HepG2 (cell line): ENCODE measurements at regions not wholly inside any gene's neighbourhood (a gene's known extent, or its start where the extent isn't known, plus 50 kb on each side); places are given as distances from the start of the nearest gene placed in this dataset.

Experiments
- ATAC-seq: fragments of 200-7000 bp; cut with Tn5 transposase; 3 replicates; pipeline ENCODE4 v1.9.1; 2020; ENCODE audit warnings: mild to moderate bottlenecking, moderate library complexity
- BruUV-seq: library from RNA; stranded (reverse); fragments of 400-500 nt; replicated peaks from 2 replicates; lab custom pipeline; 2021; lab: Mats Ljungman, UMichigan
- CTCF ChIA-PET: fragments of 300-600 bp; formaldehyde crosslinking; extraction: SDS; loops from one replicate; lab custom pipeline; 2021; ENCODE audit warnings: low total read pairs, inconsistent platforms, low intra/inter-chr PET ratio; lab: Yijun Ruan, JAX
- POLR2A ChIA-PET: fragments of 350-600 bp; sonication (Branson Sonifier 250); formaldehyde crosslinking; loops from one replicate; lab custom pipeline; 2020; ENCODE audit warnings: antibody characterized with exemption, inconsistent platforms; lab: Yijun Ruan, JAX
- DNase-seq: peaks from one replicate; pipeline ENCODE4 v3.0.0-alpha.2; 2015; ENCODE audit warnings: low spot score
- FAIRE-seq: peaks from 3 replicates; lab custom pipeline; 2011; peaks lifted over from hg19 to GRCh38; lab: Jason Lieb, UNC
- H2AFZ ChIP-seq: one replicate; pipeline ENCODE4 v1.6.1; 2011; ENCODE audit warnings: low read length, inconsistent platforms
- H3K27ac ChIP-seq: fragments of 300-600 bp; 3 replicates; pipeline ENCODE4 v1.8.0; 2011; ENCODE audit warnings: mixed run types, mild to moderate bottlenecking, mixed read lengths, low read length, inconsistent platforms; ENCODE audit not compliant: insufficient read depth; ENCODE audit errors: extremely low read length
- H3K27me3 ChIP-seq, 2 experiments: fragments of 200-600 bp in 1 of 2; 2 replicates in 1 of 2; 3 replicates in 1 of 2; pipeline versions ENCODE4 v1.6.0 to v1.8.0; 2011; ENCODE audit warnings: low read length in 2 of 2, mild to moderate bottlenecking in 2 of 2, moderate library complexity in 2 of 2, inconsistent platforms in 1 of 2; ENCODE audit not compliant: insufficient read depth in 2 of 2, control insufficient read depth in 1 of 2
- H3K36me3 ChIP-seq, 2 experiments: fragments of 200-600 bp in 1 of 2; replicated peaks in 1 of 2; 2 replicates in 1 of 2; 3 replicates in 1 of 2; pipeline versions ENCODE4 v1.5.1 to v1.8.0; 2011; ENCODE audit warnings: low read length in 2 of 2, inconsistent platforms in 1 of 2; ENCODE audit not compliant: insufficient read depth in 2 of 2, control insufficient read depth in 1 of 2
- H3K4me1 ChIP-seq: 2 replicates; pipeline ENCODE4 v1.5.1; 2012; ENCODE audit warnings: low read length, inconsistent platforms; ENCODE audit not compliant: insufficient read depth
- H3K4me2 ChIP-seq: 2 replicates; pipeline ENCODE4 v1.6.0; 2011; ENCODE audit warnings: low read depth, low read length, inconsistent platforms
- H3K4me3 ChIP-seq, 3 experiments: fragments of 200-600 bp in 1 of 3; sonication (generic), shearing (Covaris generic) in 1 of 3; replicated peaks in 1 of 3; 2 replicates each; pipeline ENCODE4 v1.5.1; 2011 to 2016; ENCODE audit warnings: low read length in 3 of 3, inconsistent platforms in 2 of 3, low read depth in 2 of 3, mild to moderate bottlenecking in 2 of 3, control low read depth in 1 of 3, mixed read lengths in 1 of 3; ENCODE audit not compliant: insufficient read depth in 1 of 3
- H3K79me2 ChIP-seq: one replicate; pipeline ENCODE4 v1.6.1; 2011; ENCODE audit warnings: low read length, inconsistent platforms; ENCODE audit not compliant: insufficient read depth
- H3K9ac ChIP-seq: 2 replicates; pipeline ENCODE4 v1.6.0; 2011; ENCODE audit warnings: mild to moderate bottlenecking, low read depth, low read length, inconsistent platforms; ENCODE audit not compliant: insufficient read depth
- H3K9me3 ChIP-seq: 2 replicates; pipeline ENCODE4 v1.5.1; 2012; ENCODE audit warnings: mild to moderate bottlenecking, low read length
- H4K20me1 ChIP-seq: 2 replicates; pipeline ENCODE4 v1.6.0; 2011; ENCODE audit warnings: inconsistent platforms, mild to moderate bottlenecking, low read length, moderate library complexity; ENCODE audit not compliant: insufficient read depth
- BCL6 ChIP-seq: IDR thresholded peaks from 2 replicates; pipeline ENCODE4 v1.6.1; 2016; ENCODE audit warnings: missing genetic modification reagents, missing compliant biosample characterization
- MEIS2 ChIP-seq: sonication (generic); formaldehyde crosslinking; IDR thresholded peaks from 2 replicates; pipeline ENCODE4 v1.9.0; 2021; ENCODE audit warnings: mild to moderate bottlenecking, missing genetic modification reagents
- SMC3 ChIP-seq: IDR thresholded peaks from 2 replicates; pipeline ENCODE4 v1.6.1; 2011; ENCODE audit warnings: low read length, improper control_type of control experiment
- STAG1 ChIP-seq: sonication (generic); formaldehyde crosslinking; IDR thresholded peaks from 2 replicates; pipeline ENCODE4 v1.4.0; 2020; ENCODE audit warnings: missing genetic modification reagents
- TCF12 ChIP-seq, 2 experiments: fragments of 450-650 bp in 1 of 2; sonication (generic) in 1 of 2; formaldehyde crosslinking in 1 of 2; IDR thresholded peaks; 2 replicates each; pipeline versions ENCODE4 v1.6.1 to v1.8.0; 2017 to 2022; ENCODE audit warnings: antibody characterized with exemption in 1 of 2, mild to moderate bottlenecking in 1 of 2, missing genetic modification reagents in 1 of 2, moderate library complexity in 1 of 2
- WGBS: methylation state at CpG from one replicate; pipeline ENCODE4 v1.1.6; 2017; ENCODE audit warnings: low lambda C conversion rate; 5-methylcytosine and 5-hydroxymethylcytosine counted together
- in situ Hi-C: cut with HindIII; loops from 2 replicates; pipeline ENCODE4 v1.10.0; 2017; ENCODE audit warnings: low pct_unique_long_range_greater_than_20kb; ENCODE audit not compliant: extremely low pct_ligation_motif_present
- intact Hi-C: fragments of 100-400 bp; cut with micrococcal nuclease; formaldehyde crosslinking; loops from one replicate; pipeline ENCODE4 v1.10.0; 2022; ENCODE audit not compliant: unreplicated experiment
- TF ChIP-seq, protein P1 (sequence below): sonication (generic); formaldehyde crosslinking; IDR thresholded peaks from 2 replicates; pipeline ENCODE4 v1.5.0; 2020; ENCODE audit warnings: mild to moderate bottlenecking, missing genetic modification reagents, moderate library complexity
- TF ChIP-seq, protein P2 (sequence below): sonication (generic); formaldehyde crosslinking; IDR thresholded peaks from 2 replicates; pipeline ENCODE4 v1.5.0; 2020; ENCODE audit warnings: missing genetic modification reagents
- TF ChIP-seq, protein P3 (sequence below): sonication (generic); IDR thresholded peaks from 2 replicates; pipeline ENCODE4 v1.6.1; 2016; ENCODE audit warnings: low read depth, borderline replicate concordance
- TF ChIP-seq, protein P4 (sequence below): sonication (generic); formaldehyde crosslinking; IDR thresholded peaks from 2 replicates; pipeline ENCODE4 v1.4.0; 2020; ENCODE audit warnings: low read depth, mild to moderate bottlenecking, missing genetic modification reagents

DNA sequence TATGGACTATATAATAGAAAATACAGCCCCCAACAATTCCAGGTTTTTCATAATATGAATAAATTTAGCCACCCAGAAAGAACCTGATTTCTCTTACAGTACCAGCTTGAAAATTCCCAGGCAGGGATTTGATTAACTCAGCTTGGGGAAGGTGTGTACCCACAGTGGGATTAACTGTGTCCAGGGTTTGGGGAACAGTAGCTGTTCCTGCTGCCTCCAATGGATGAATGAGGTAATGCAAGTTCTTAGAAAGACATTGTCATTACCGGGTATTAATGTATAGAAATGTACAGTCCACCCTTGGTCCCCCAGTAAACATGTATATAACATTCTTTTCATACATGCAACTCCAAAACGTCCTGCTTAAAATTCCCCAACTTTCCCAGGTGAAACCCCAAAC, 115.6 kb downstream of the LRIG3 start:
- no peaks in the 10 kb centered on the region for H3K79me2 ChIP-seq
- TF ChIP-seq STAG1 (CRISPR knock-in tag) (peak; percentile 65), TCF12 (IDR thresholded peaks at IDR 0.05) (no peak), TCF12 (CRISPR knock-in tag; IDR thresholded peaks at IDR 0.05) (no peak), SMC3 (peak; percentile 48; the same call in 1 of the 2 replicates), BCL6 (CRISPR knock-in tag) (peak; percentile 34; the same call in 1 of the 2 replicates), MEIS2 (no peak)
- TF ChIP-seq, protein P1, sequence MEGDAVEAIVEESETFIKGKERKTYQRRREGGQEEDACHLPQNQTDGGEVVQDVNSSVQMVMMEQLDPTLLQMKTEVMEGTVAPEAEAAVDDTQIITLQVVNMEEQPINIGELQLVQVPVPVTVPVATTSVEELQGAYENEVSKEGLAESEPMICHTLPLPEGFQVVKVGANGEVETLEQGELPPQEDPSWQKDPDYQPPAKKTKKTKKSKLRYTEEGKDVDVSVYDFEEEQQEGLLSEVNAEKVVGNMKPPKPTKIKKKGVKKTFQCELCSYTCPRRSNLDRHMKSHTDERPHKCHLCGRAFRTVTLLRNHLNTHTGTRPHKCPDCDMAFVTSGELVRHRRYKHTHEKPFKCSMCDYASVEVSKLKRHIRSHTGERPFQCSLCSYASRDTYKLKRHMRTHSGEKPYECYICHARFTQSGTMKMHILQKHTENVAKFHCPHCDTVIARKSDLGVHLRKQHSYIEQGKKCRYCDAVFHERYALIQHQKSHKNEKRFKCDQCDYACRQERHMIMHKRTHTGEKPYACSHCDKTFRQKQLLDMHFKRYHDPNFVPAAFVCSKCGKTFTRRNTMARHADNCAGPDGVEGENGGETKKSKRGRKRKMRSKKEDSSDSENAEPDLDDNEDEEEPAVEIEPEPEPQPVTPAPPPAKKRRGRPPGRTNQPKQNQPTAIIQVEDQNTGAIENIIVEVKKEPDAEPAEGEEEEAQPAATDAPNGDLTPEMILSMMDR (CRISPR knock-in tag), result peak; percentile 50
- TF ChIP-seq, all 625 proteins: peak for 4
- whole genome bisulfite sequencing, result 3% methylated on average over 2 of the region's 2 CpGs
- no peaks in the 10 kb centered on the region for H3K36me3 ChIP-seq
- POLR2A ChIA-PET, result no interaction called here
- H3K4me2 ChIP-seq, result no peak overlapping the region
- no peak overlapping the region for H3K9ac ChIP-seq
- intact Hi-C loops, result loop anchor here (1.0 kb wide), 1 partner anchor 264 kb away; no protein-coding TSS in a partner anchor
- H3K4me1 ChIP-seq, result no peaks in the 10 kb centered on the region
- H3K9me3 ChIP-seq, result no peaks in the 10 kb centered on the region
- ATAC-seq (peak; percentile 83), FAIRE-seq (no peak), DNase-seq (peak; percentile 15)
- in situ Hi-C loops, result no loop called here
- no TSS peak for BruUV-seq
- H3K4me3 ChIP-seq, result no peak overlapping the region
- no peaks in the 10 kb centered on the region for H4K20me1 ChIP-seq
- CTCF ChIA-PET, result interaction anchor here (1.2 kb wide), 1 partner anchor 95 kb away, joined by 4 read pairs; no protein-coding TSS in a partner anchor
- no peaks in the 10 kb centered on the region for H3K27me3 ChIP-seq
- no peak overlapping the region for H2AFZ ChIP-seq
- H3K27ac ChIP-seq, result no peak overlapping the region

DNA sequence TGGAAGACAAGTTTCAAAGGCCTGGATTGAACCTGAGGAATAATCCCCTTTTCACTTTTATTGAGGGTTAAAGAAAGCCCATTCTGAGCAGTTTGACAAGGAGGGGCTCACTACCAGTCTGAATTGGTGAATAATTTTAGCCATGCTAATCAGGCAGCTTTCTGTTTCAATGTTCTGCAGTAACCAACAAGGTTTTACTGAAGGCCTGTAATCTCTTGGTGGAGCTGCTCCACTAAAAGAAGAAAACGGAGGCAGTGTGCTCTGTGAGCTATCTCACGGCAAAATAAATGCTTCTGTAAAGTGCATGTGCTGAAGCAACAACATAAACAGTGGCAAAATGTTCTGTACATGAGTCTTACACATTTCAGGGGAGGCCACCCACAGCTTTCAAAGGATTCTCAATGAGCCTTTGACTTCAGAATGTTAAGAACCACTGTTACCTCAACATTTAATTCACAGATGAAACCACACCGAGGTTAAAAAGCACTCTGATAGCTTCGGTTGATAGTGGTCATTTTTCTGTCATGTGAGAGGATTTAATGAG, 111.2 kb downstream of the LRIG3 start:
- H3K4me1 ChIP-seq, result no peaks in the 10 kb centered on the region
- in situ Hi-C loops, result no loop called here
- H3K4me2 ChIP-seq, result no peak overlapping the region
- H3K9ac ChIP-seq, result no peak overlapping the region
- no peaks in the 10 kb centered on the region for H3K36me3 ChIP-seq
- no peaks in the 10 kb centered on the region for H3K27me3 ChIP-seq
- POLR2A ChIA-PET, result no interaction called here
- WGBS, result 54% methylated on average over 4 of the region's 4 CpGs
- no peaks in the 10 kb centered on the region for H3K79me2 ChIP-seq
- no peaks in the 10 kb centered on the region for H4K20me1 ChIP-seq
- no peak overlapping the region for H2AFZ ChIP-seq
- DNase-seq, result no peak
- FAIRE-seq, result no peak
- ATAC-seq, result no peak
- BruUV-seq, result no TSS peak
- H3K27ac ChIP-seq, result no peak overlapping the region
- H3K4me3 ChIP-seq, result no peak overlapping the region
- CTCF ChIA-PET, result no interaction called here
- no peaks in the 10 kb centered on the region for H3K9me3 ChIP-seq
- intact Hi-C loops, result no loop called here
- TF ChIP-seq, protein P2, sequence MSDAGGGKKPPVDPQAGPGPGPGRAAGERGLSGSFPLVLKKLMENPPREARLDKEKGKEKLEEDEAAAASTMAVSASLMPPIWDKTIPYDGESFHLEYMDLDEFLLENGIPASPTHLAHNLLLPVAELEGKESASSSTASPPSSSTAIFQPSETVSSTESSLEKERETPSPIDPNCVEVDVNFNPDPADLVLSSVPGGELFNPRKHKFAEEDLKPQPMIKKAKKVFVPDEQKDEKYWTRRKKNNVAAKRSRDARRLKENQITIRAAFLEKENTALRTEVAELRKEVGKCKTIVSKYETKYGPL (CRISPR knock-in tag), result no peak
- TF ChIP-seq, protein P3, sequence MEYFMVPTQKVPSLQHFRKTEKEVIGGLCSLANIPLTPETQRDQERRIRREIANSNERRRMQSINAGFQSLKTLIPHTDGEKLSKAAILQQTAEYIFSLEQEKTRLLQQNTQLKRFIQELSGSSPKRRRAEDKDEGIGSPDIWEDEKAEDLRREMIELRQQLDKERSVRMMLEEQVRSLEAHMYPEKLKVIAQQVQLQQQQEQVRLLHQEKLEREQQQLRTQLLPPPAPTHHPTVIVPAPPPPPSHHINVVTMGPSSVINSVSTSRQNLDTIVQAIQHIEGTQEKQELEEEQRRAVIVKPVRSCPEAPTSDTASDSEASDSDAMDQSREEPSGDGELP, result no peak
- TF ChIP-seq, protein P4, sequence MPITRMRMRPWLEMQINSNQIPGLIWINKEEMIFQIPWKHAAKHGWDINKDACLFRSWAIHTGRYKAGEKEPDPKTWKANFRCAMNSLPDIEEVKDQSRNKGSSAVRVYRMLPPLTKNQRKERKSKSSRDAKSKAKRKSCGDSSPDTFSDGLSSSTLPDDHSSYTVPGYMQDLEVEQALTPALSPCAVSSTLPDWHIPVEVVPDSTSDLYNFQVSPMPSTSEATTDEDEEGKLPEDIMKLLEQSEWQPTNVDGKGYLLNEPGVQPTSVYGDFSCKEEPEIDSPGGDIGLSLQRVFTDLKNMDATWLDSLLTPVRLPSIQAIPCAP (CRISPR knock-in tag), result no peak
